Lower leg skin (tissue), 3 donors: ENCODE measurements at regions not wholly inside any gene's neighbourhood (a gene's known extent, or its start where the extent isn't known, plus 50 kb on each side); places are given as distances from the start of the nearest gene placed in this dataset.

Source experiments
- CTCF ChIP-seq, 3 donors: fragments of 450-650 bp; IDR thresholded peaks; one replicate each; pipeline ENCODE4 v1.5.1; 2016; ENCODE audit warnings: antibody characterized with exemption in 3 of 3, mild to moderate bottlenecking in 3 of 3, moderate library complexity in 2 of 3
- POLR2A ChIP-seq, 2 donors: fragments of 450-650 bp; IDR thresholded peaks; one replicate each; pipeline ENCODE4 v1.6.1; 2016 to 2017; ENCODE audit warnings: antibody characterized with exemption in 2 of 2, mild to moderate bottlenecking in 1 of 2, moderate library complexity in 1 of 2

- TF ChIP-seq POLR2A (IDR thresholded peaks at IDR 0.05): no peak
- TF ChIP-seq CTCF (IDR thresholded peaks at IDR 0.05): no peak
These were observed 76.5 kb downstream of the RPLP1 start for GRCh38 chr15:69529141-69529540.
